Stimulated activated CD8-positive, alpha-beta memory T cell treated with anti-CD3 and anti-CD28 coated beads, Interleukin-2, amount 100 ng/mL, for 48 hours (primary cell): ENCODE measurements at regions not wholly inside any gene's neighbourhood (a gene's known extent, or its start where the extent isn't known, plus 50 kb on each side); places are given as distances from the start of the nearest gene placed in this dataset.

Source experiments
- DNase-seq, 2 donors: peaks; one replicate each; pipeline ENCODE4 v3.0.0-alpha.2; 2020; ENCODE audit warnings: low read depth in 2 of 2

DNA sequence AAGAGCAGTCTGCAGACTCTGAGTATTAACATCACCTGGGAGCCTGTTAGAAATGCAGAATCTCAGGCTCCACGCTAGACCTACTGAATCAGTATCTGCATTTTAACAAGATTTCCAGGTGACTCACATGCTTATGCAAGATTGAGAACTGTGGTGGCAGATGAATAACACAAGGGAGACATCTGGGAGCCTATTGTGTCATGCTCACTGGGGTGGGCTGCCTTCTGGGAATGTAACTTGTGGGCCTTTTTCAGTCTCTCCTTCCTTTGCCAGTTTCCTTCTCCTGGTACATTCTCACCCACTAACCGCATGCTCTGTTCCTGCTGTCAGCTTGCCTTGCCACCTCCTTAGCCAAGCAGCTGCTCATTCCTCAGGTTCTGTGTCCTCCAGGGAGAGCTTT, 176.6 kb upstream of the C9orf72 start:
- no peak for DNase-seq

- DNase-seq: no peak
Observed at GRCh38 chr9:27750566-27750965, 177.3 kb upstream of the C9orf72 start.

DNA sequence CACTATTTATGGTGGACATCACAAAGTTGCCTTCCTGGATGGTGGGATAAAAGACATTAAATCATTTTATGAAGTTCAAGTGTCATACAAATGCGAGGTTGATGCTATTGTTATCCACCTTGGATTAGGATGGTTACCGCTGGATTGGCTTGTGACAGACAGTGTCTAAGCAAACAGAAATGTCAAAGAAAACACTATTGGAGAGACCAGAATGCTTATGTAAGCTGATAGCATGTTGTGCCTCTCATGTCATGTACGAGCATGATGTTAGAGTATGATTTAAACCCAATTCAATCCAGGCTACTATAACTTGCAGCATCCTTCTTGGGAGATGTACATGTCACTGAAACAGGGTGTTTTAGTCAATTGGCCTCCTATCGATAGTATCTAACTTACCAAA, 178.8 kb upstream of the C9orf72 start:
- DNase-seq: no peak

DNA sequence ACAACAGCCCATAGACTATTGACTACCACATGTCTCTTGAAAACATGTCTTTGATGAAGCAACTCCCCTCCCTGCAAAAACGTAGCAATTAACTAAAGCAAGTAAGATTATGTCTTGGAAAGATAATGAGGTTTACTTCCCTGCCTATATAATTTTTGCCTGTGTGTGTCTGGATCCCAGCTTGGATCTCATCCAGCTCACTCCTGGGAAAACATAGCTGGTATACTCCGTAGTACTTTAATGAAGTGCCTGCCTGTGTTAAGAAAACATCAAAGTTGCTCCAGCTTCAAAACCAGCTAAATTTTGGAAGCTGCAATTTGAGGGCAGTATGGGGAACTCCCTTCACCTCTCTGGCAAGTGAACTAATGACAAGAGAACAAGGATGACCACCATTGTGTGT, 182.6 kb upstream of the C9orf72 start:
- DNase-seq: no peak

- DNase-seq: no peak
Observed at GRCh38 chr9:27756418-27756817, 183.1 kb upstream of the C9orf72 start.

DNA sequence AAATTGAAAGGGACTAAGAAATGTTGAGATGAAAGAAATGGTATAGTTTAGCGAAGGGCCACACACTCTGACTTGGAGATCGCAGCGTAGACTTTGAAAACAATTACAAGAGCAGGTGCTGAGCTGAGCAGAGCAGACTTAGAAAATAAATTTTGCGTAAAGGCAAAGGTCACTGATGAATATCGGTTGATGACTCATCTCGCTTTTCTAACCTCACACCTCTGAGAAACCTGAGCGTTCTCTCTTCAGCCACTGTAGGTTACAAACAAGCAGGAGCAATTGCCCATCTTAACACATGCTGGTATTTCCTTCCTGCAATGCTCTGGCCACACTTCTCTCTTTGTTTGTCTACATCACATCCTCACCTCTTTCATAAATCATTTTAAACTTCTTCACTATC, 190.6 kb upstream of the C9orf72 start:
- DNase-seq: no peak

DNA sequence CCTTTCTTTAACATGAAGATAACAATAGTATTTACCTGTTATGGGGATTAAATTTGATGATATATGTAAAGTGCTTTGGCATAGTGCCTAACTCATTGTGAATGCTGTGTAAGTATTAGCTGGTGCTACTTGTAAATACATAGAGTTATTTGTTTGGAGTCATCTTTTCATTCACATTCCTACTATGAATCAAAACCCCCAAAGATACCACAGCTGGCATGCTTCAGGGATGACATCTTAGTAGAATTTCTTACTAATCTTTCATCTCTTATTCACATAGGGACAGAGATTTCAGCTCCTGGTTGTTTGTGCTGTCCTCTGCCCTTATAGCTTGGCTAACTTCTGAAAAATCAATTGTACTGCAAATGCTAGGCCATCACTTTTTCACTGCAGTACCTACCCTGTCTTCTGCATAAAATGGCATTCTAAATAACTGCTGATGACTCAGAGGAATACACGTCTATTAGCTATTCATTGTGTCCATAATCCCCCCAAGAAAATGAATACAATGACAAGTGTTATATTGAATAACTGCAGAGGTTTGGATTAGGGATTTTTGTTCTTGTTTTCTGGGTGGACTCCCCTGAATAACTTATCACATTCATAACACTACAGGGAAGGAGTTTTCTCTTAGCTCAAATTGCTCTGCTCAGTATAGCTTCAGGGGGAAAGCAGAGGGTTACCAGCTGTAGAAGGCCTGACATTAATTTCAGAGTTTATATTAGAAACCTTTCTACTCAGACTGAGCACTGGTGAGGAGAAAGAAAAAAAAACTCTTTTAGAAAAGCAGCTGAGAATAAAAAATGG, 192.2 kb upstream of the C9orf72 start:
- no peak for DNase-seq

DNA sequence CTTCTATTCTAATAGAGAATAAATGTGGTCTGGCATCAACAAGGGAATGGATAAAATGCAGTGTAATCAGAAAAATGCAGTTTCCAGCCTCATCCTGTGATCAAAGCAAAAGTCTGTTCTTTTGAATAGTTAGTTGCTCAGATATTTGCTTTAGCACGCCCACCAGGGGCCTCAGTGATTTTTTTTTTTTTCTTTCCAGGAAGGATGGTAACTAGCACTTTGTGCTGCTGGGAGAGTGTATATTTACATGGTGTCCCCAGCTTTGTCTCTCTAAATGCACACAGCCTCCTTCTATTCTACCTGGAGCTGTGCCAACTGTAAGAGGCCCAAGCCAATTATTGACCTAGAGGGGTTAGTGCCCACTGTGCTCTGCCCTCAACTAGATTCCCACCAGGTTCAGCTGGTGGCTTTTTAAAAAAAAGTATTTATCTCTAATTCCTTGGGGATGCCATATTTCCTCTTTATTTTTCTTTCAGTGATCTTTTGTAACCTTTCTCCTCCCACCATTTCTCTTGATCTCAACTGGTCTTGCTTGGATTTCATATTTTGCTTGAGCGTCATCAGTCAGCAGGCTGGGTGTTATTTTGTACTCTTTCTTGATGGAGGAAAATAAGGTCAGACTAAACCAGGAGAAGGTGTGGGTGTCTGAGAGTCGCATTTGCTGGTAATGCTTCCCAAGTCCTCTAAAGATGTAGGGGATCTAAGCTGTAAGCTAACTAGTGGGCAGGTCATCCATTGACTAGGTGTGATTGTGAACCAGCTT, 193.0 kb upstream of the C9orf72 start:
- DNase-seq: no peak

DNA sequence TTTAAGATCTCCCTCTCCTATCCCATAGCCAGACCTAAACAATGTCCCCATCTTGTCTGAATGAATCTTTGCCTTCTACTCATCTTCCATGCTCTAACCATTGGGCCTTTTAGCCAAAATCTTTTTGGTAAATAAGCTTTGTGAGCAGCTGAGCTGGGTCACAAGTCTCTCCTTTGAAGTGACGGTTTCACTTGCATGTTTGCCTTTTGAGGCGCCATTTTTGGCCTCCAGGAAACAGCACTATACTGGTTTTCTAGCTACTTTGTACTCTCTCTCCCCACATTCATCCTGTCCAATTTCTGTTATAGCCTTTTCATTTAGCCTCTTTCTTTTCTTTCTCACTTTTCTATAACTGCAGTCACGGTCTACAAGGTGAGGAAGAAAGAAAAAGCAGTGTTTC, 195.5 kb upstream of the C9orf72 start:
- no peak for DNase-seq

DNA sequence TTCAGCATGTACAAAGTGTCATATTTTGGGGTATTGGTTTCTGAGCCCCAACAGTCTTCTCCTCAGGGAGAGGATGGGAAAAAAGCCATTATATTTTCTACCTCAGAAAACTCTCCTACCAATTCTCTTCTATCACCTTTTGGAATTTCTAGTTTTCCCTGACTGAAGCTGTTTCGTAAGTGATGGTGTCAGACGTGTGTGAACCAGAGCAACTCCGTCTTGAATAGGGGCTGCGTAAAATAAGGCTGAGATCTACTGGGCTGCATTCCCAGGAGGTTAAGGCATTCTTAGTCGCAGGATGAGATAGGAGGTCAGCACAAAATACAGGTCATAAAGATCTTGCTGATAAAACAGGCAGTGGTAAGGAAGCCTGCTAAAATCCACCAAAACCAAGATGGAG, 197.3 kb upstream of the C9orf72 start:
- no peak for DNase-seq

GRCh38 chr9:27771803-27772545, 198.7 kb upstream of the C9orf72 start:
- no peak for DNase-seq

- peak; percentile 7 to 14 for DNase-seq
Observed at GRCh38 chr9:27784847-27785713, 211.8 kb upstream of the C9orf72 start.

DNA sequence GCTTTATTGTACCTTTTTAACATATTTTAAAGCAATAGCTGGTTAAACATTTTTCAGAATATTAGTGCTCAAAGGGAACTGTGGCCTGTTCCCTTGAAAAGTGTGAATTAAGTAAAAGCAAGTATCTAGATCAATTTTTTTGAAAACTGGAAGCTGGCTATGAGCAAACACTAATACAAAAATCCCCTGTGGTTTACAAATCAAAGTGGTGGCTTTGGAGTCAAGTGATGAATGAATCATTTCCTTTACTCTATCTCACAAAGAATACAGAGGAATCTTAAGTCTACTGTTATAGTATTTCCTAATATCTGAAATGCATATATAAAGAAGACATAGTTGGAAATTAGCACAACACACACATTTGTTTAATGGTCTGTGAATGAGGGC, 212.4 kb upstream of the C9orf72 start:
- DNase-seq: no peak

DNA sequence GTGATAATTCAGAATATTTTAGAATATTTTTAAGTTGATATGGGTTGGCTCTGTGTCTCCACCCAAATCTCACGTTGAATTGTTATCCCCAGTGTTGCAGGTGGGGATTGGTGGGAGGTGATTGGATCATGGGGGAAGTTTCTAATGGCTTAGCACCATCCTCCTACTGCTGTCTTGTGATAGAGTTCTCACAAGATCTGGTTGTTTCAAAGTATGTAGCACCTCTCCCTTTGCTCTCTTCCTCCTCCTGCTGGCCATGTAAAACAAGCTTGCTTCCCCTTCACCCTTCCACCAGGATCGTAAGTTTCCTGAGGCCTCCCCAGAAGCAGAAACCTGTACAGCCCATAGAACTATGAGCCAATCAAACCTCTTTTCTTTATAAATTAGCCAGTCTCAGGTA, 214.6 kb upstream of the C9orf72 start:
- no peak for DNase-seq

DNA sequence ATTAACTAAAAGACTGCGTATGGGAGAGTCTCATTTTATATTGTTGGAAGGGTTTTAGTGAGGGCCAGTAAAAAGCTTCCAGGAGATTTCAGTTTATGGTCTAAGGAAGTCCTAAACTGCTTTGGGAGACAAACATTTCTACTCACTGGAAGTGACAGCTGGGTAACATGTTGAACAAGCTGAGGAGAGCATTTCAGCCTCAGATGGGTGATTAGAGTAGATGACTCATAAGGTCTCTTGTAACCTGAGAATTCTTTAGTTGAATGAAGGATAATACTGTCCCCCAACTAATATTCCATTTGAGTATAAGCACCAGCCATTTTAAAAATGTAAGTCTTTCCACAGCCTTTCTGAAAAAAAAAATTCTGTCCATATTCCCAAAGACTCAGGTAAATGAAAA, 218.0 kb upstream of the C9orf72 start:
- no peak for DNase-seq

DNA sequence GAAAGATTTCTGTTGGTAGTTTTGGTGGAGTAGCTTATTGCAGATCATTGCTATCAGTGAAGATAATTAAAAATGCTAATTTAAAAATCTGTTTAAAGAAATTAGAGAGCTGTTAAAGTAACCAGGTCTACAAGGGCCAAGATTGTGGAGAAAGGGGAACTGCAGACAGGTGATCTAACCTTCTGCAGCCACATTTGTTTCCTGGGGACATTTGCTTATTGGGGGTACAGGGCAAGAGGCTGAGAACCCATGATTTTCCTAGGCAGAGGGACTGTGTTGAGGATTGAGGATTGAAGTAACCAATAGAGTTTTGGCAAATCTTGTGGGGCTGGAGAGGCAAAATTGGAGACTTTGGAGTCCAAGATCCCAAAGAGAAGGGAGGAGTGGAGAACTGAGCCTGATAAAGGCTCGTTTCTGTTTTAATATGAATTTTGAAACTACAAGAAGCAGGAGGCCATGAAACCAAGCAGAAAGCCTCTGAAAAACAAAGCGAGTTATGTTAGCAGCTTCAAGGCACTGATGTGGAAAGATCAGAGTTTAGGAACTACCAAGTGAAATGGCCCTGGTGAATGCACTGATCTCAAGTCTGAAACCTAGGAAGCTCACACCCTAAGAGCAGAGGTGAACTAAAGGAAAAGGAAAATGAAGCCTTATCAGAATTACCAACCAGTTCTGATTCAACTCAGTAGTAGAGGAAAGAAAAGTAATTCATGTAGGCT, 219.8 kb upstream of the C9orf72 start:
- DNase-seq: no peak

- DNase-seq: no peak
Observed at GRCh38 chr9:27799326-27799725, 226.0 kb upstream of the C9orf72 start.

DNA sequence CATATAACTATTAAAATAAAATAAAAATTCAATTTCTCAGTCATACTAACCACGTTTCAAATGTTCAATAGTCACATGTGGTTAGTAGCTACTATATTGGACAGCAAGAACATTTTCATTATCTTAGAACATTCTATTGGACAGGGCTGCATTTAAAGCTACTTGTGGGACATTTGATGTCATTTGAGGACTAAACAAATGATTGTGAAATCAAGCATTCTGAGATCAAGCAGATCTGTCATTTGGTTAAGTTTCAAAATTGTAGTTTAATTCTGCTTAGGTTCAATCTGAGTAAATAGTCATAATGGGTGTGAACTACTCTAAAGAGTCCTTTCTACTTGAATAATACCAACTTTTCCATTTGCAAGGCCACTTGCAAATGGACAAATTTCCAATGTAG, 226.9 kb upstream of the C9orf72 start:
- DNase-seq: no peak

GRCh38 chr9:27800692-27801370, 227.6 kb upstream of the C9orf72 start:
- DNase-seq: no peak

DNA sequence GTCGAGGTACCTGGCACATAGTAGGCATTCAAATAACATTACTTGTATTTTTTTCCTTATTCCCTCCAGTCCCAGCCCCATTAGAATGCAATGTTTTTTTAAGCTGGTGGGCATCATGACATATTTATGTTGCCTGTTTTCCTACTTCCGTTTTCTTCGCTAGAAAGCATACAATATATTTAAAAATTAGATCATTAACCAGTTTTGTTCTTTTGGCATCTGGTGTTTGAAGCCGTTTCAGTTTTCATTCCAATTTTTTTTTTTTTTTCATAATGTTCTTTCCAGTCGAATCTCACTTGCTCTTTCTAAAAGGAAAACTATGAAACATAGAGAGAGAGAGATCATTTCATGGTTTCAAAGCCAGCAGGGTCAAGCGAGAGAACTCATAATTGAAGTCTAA, 228.3 kb upstream of the C9orf72 start:
- no peak for DNase-seq
